GM03348 (cell line): ENCODE measurements at regions not wholly inside any gene's neighbourhood (a gene's known extent, or its start where the extent isn't known, plus 50 kb on each side); places are given as distances from the start of the nearest gene placed in this dataset.
"Not testable (repeated sequence)": the region's sequence is repeated elsewhere in the genome, so short reads cannot be mapped to it uniquely, and the experiment has no call there.

Source experiments
- DNase-seq: peaks from one replicate; pipeline ENCODE4 v3.0.0; 2012; ENCODE audit warnings: low spot score

GRCh38 chr10:64116707-64117106, 595.5 kb downstream of the REEP3 start:
- no peak for DNase-seq

- no peak for DNase-seq
These were observed 597.5 kb downstream of the REEP3 start for GRCh38 chr10:64118736-64119135.

GRCh38 chr10:64120301-64120980, 599.2 kb downstream of the REEP3 start:
- DNase-seq = not testable (repeated sequence)

GRCh38 chr10:64130152-64130551, 609.0 kb downstream of the REEP3 start:
- no peak for DNase-seq

GRCh38 chr10:64134676-64135075, 613.5 kb downstream of the REEP3 start:
- DNase-seq = no peak

- no peak for DNase-seq
These were observed 621.2 kb downstream of the REEP3 start for GRCh38 chr10:64142395-64142794.

GRCh38 chr10:64148607-64149006, 627.4 kb downstream of the REEP3 start:
- no peak for DNase-seq

GRCh38 chr10:64156166-64156565, 635.0 kb downstream of the REEP3 start:
- no peak for DNase-seq

- no peak for DNase-seq
These were observed 637.4 kb downstream of the REEP3 start for GRCh38 chr10:64158551-64158950.

- DNase-seq = no peak
These were observed 639.0 kb downstream of the REEP3 start for GRCh38 chr10:64159910-64160872.

GRCh38 chr10:64170791-64171190, 649.6 kb downstream of the REEP3 start:
- DNase-seq = no peak

- no peak for DNase-seq
These were observed 652.6 kb downstream of the REEP3 start for GRCh38 chr10:64173826-64174225.

- no peak for DNase-seq
These were observed 653.6 kb downstream of the REEP3 start for GRCh38 chr10:64174666-64175255.

GRCh38 chr10:64175271-64175962, 654.2 kb downstream of the REEP3 start:
- DNase-seq = no peak

- DNase-seq = no peak
These were observed 661.5 kb downstream of the REEP3 start for GRCh38 chr10:64182671-64183070.

- DNase-seq = no peak
These were observed 670.1 kb downstream of the REEP3 start for GRCh38 chr10:64191286-64191685.

- no peak for DNase-seq
These were observed 675.6 kb downstream of the REEP3 start for GRCh38 chr10:64196638-64197315.

- no peak for DNase-seq
These were observed 680.7 kb downstream of the REEP3 start for GRCh38 chr10:64201936-64202335.

- not testable (repeated sequence) for DNase-seq
These were observed 683.3 kb downstream of the REEP3 start for GRCh38 chr10:64204504-64204903.

- no peak for DNase-seq
These were observed 685.2 kb downstream of the REEP3 start for GRCh38 chr10:64206409-64206808.

GRCh38 chr10:64209561-64209960, 688.4 kb downstream of the REEP3 start:
- DNase-seq = no peak

GRCh38 chr10:64210211-64210610, 689.0 kb downstream of the REEP3 start:
- DNase-seq = no peak
